ENCODE measurements at regions not wholly inside any gene's neighbourhood (a gene's known extent, or its start where the extent isn't known, plus 50 kb on each side); places are given as distances from the start of the nearest gene placed in this dataset.

- CTCF ChIA-PET, result no interaction called here
- no peak overlapping the region for H2AFZ ChIP-seq (ENCODE audit: low read length)
Observed at GRCh38 chr10:90583416-90583815, 274.4 kb downstream of the HTR7 start.

GRCh38 chr10:90587081-90587491, 270.8 kb downstream of the HTR7 start:
- intact Hi-C loops (cut with micrococcal nuclease), result loop anchor here (5.0 to 10.0 kb wide), 3 partner anchors 135 to 272 kb away; no protein-coding TSS in a partner anchor
- Histone ChIP-seq H2AFZ (ENCODE audit: low read length) (no peak overlapping the region), H3K36me3 (ENCODE audit: low read depth, low read length) (no peaks in the 10 kb centered on the region), H3K4me3 (ENCODE audit: low read length) (no peak overlapping the region), H3K9me2 (replicated peaks; ENCODE audit: low read length) (no peaks in the 10 kb centered on the region), H3K27me3 (ENCODE audit: low read length) (no peaks in the 10 kb centered on the region), H4K20me1 (ENCODE audit: low read length) (no peaks in the 10 kb centered on the region), H3K4me1 (ENCODE audit: insufficient read depth, low read length) (peaks cover 15% of the 10 kb centered on the region), H3K9ac (ENCODE audit: low read length) (no peak overlapping the region), H3K4me2 (ENCODE audit: low read length) (peak overlapping the region; percentile 44; the same call in 1 of the 2 replicates), H3K9me3 (ENCODE audit: low read length) (no peaks in the 10 kb centered on the region), H3K27ac (ENCODE audit: low read length) (peak overlapping the region; percentile 48), H3K79me2 (ENCODE audit: low read length) (no peaks in the 10 kb centered on the region), H3F3A (ENCODE audit: low read length, unreplicated experiment) (no peaks in the 10 kb centered on the region)
- BruUV-seq (replicated peaks), result no TSS peak
- ChIA-PET POLR2A (ENCODE audit: unreplicated experiment) (no interaction called here), CTCF (no interaction called here)
- peak; percentile 84 for DNase-seq
- no peak for TF ChIP-seq EZH2 (IDR thresholded peaks at IDR 0.05; ENCODE audit: low read length, unreplicated experiment)
- no peak for TF ChIP-seq CTCF (conservative IDR thresholded peaks at IDR 0.05; ENCODE audit: low read depth, low read length)
- TF ChIP-seq EZH2phosphoT487 (IDR thresholded peaks at IDR 0.05; ENCODE audit: borderline replicate concordance, low read length), result no peak
- ATAC-seq, result peak; percentile 93

More at GRCh38 chr10:90583416-90583815, 274.4 kb downstream of the HTR7 start:
- no peak overlapping the region for H3K4me3 ChIP-seq (ENCODE audit: low read length)
- H3K27ac ChIP-seq (ENCODE audit: low read length), result no peak overlapping the region
- H3K4me1 ChIP-seq (ENCODE audit: insufficient read depth, low read length), result peaks cover 26% of the 10 kb centered on the region
- intact Hi-C loops (cut with micrococcal nuclease), result loop anchor here (10.0 kb wide), 2 partner anchors 169 to 269 kb away; no protein-coding TSS in a partner anchor
- H3K36me3 ChIP-seq (ENCODE audit: low read depth, low read length), result no peaks in the 10 kb centered on the region
- DNase-seq (no peak), ATAC-seq (no peak)
- no TSS peak for BruUV-seq (replicated peaks)
- no peak overlapping the region for H3K9ac ChIP-seq (ENCODE audit: low read length)
- no peaks in the 10 kb centered on the region for H3K27me3 ChIP-seq (ENCODE audit: low read length)
- no peak overlapping the region for H3K4me2 ChIP-seq (ENCODE audit: low read length)
- H3K79me2 ChIP-seq (ENCODE audit: low read length), result no peaks in the 10 kb centered on the region
- TF ChIP-seq CTCF (conservative IDR thresholded peaks at IDR 0.05; ENCODE audit: low read depth, low read length) (no peak), EZH2phosphoT487 (IDR thresholded peaks at IDR 0.05; ENCODE audit: borderline replicate concordance, low read length) (no peak), EZH2 (IDR thresholded peaks at IDR 0.05; ENCODE audit: low read length, unreplicated experiment) (no peak)
- no peaks in the 10 kb centered on the region for H3K9me2 ChIP-seq (replicated peaks; ENCODE audit: low read length)
- no peaks in the 10 kb centered on the region for H3F3A ChIP-seq (ENCODE audit: low read length, unreplicated experiment)
- H3K9me3 ChIP-seq (ENCODE audit: low read length), result no peaks in the 10 kb centered on the region
- POLR2A ChIA-PET (ENCODE audit: unreplicated experiment), result no interaction called here
- H4K20me1 ChIP-seq (ENCODE audit: low read length), result no peaks in the 10 kb centered on the region

GRCh38 chr10:90587561-90587960, 270.3 kb downstream of the HTR7 start:
- POLR2A ChIA-PET (ENCODE audit: unreplicated experiment), result no interaction called here
- H3K9me3 ChIP-seq (ENCODE audit: low read length), result no peaks in the 10 kb centered on the region
- H3K27me3 ChIP-seq (ENCODE audit: low read length), result no peaks in the 10 kb centered on the region
- H3K27ac ChIP-seq (ENCODE audit: low read length), result peak overlapping the region; percentile 30
- H3K9ac ChIP-seq (ENCODE audit: low read length), result no peak overlapping the region
- H3F3A ChIP-seq (ENCODE audit: low read length, unreplicated experiment), result no peaks in the 10 kb centered on the region
- intact Hi-C loops (cut with micrococcal nuclease), result loop anchor here (5.0 to 10.0 kb wide), 3 partner anchors 135 to 273 kb away; no protein-coding TSS in a partner anchor
- no peak overlapping the region for H2AFZ ChIP-seq (ENCODE audit: low read length)
- no peak overlapping the region for H3K4me3 ChIP-seq (ENCODE audit: low read length)
- H3K79me2 ChIP-seq (ENCODE audit: low read length), result no peaks in the 10 kb centered on the region
- H3K9me2 ChIP-seq (replicated peaks; ENCODE audit: low read length), result no peaks in the 10 kb centered on the region
- BruUV-seq (replicated peaks), result no TSS peak
- no peaks in the 10 kb centered on the region for H3K36me3 ChIP-seq (ENCODE audit: low read depth, low read length)
- CTCF ChIA-PET, result no interaction called here
- no peak for DNase-seq
- peak overlapping the region; percentile 44; the same call in 1 of the 2 replicates for H3K4me2 ChIP-seq (ENCODE audit: low read length)
- TF ChIP-seq EZH2phosphoT487 (IDR thresholded peaks at IDR 0.05; ENCODE audit: borderline replicate concordance, low read length) (no peak), EZH2 (IDR thresholded peaks at IDR 0.05; ENCODE audit: low read length, unreplicated experiment) (no peak)
- peaks cover 15% of the 10 kb centered on the region for H3K4me1 ChIP-seq (ENCODE audit: insufficient read depth, low read length)
- ATAC-seq, result no peak
- no peaks in the 10 kb centered on the region for H4K20me1 ChIP-seq (ENCODE audit: low read length)
